Activated CD8-positive, alpha-beta T cell treated with anti-CD3 and anti-CD28 coated beads for 36 hours (primary cell): ENCODE measurements at regions not wholly inside any gene's neighbourhood (a gene's known extent, or its start where the extent isn't known, plus 50 kb on each side); places are given as distances from the start of the nearest gene placed in this dataset.

Experiments used
- ATAC-seq: fragments of 200-7000 bp; cut with Tn5 transposase; one replicate; pipeline ENCODE4 v1.10.0; 2021; ENCODE audit warnings: mild to moderate bottlenecking, moderate library complexity
- CTCF ChIA-PET: fragments of 350-600 bp; sonication (Branson Sonifier 250); formaldehyde crosslinking; loops from one replicate; lab custom pipeline; 2021; ENCODE audit warnings: antibody characterized with exemption; lab: Charles Lee
- POLR2A ChIA-PET: fragments of 350-600 bp; sonication (Branson Sonifier 250); formaldehyde crosslinking; loops from one replicate; lab custom pipeline; 2021; ENCODE audit warnings: antibody characterized with exemption; lab: Charles Lee
- DNase-seq: peaks from one replicate; pipeline ENCODE4 v3.0.0-alpha.2; 2020
- H3K27ac Mint-ChIP-seq: one replicate; pipeline ENCODE4 v1.8.0; 2021; ENCODE audit warnings: mild to moderate bottlenecking, mixed read lengths
- H3K27me3 Mint-ChIP-seq: one replicate; pipeline ENCODE4 v1.8.0; 2021; ENCODE audit warnings: mixed read lengths
- H3K36me3 Mint-ChIP-seq: one replicate; pipeline ENCODE4 v1.8.0; 2021; ENCODE audit warnings: low read depth, mixed read lengths
- H3K4me1 Mint-ChIP-seq: one replicate; pipeline ENCODE4 v1.8.0; 2021; ENCODE audit warnings: low read depth, mixed read lengths
- H3K4me3 Mint-ChIP-seq: one replicate; pipeline ENCODE4 v1.8.0; 2021; ENCODE audit warnings: mild to moderate bottlenecking, moderate library complexity, mixed read lengths
- H3K9me3 Mint-ChIP-seq: one replicate; pipeline ENCODE4 v1.8.0; 2021; ENCODE audit warnings: mixed read lengths
- intact Hi-C: fragments of 100-400 bp; cut with micrococcal nuclease; formaldehyde crosslinking; loops from one replicate; pipeline ENCODE4 v1.10.0; 2022
- TF ChIP-seq, protein P1 (sequence below): fragments of 200-600 bp; IDR thresholded peaks from one replicate; pipeline ENCODE4 v1.8.0; 2022; ENCODE audit warnings: antibody characterized with exemption, mild to moderate bottlenecking

DNA sequence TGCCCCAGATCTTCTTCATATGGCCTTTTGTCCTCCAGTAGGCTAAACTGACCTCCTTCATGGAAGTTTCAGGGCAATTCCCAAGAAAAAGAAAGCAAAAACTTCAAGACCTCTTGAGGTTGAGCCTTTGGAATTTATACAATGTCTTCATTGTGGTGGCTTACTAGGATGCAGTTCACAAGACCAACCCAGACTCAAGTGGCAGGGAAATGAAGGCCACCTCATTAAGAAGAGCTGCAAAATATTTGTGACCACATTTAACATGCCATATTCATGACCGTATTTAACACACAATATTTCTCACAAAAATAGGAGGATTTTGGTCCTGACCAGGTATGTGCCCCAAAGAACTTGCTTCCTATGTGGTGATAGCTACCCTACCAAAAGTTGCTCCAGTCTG is 605.5 kb upstream of the PITX2 start:
- Mint-ChIP-seq H3K27ac (no peak overlapping the region), H3K9me3 (peaks cover 2% of the 10 kb centered on the region), H3K4me1 (no peaks in the 10 kb centered on the region), H3K36me3 (no peaks in the 10 kb centered on the region), H3K27me3 (no peaks in the 10 kb centered on the region), H3K4me3 (no peak overlapping the region)
- DNase-seq (no peak), ATAC-seq (no peak)
- TF ChIP-seq, protein P1, sequence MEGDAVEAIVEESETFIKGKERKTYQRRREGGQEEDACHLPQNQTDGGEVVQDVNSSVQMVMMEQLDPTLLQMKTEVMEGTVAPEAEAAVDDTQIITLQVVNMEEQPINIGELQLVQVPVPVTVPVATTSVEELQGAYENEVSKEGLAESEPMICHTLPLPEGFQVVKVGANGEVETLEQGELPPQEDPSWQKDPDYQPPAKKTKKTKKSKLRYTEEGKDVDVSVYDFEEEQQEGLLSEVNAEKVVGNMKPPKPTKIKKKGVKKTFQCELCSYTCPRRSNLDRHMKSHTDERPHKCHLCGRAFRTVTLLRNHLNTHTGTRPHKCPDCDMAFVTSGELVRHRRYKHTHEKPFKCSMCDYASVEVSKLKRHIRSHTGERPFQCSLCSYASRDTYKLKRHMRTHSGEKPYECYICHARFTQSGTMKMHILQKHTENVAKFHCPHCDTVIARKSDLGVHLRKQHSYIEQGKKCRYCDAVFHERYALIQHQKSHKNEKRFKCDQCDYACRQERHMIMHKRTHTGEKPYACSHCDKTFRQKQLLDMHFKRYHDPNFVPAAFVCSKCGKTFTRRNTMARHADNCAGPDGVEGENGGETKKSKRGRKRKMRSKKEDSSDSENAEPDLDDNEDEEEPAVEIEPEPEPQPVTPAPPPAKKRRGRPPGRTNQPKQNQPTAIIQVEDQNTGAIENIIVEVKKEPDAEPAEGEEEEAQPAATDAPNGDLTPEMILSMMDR, result no peak
- CTCF ChIA-PET, result no interaction called here
- POLR2A ChIA-PET, result no interaction called here
- intact Hi-C loops, result no loop called here

DNA sequence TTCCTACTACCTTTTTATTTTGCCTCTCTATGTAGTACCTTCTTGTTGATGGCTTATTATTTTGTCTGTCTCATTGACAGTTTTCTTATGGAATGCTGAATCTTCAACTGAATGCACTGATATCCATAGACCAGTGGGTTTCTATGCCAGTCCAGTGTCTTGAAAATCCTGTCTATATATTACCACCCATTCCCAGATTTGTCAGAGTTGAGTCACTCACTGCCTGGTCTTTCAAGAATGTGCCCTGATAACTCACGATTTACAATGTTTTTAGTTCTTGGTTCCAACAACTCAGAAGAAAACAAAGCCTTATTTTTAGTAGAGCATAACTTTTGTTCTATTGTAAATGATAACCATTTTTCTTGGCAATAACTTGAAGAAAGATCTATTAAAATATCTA is 606.0 kb upstream of the PITX2 start:
- ChIA-PET CTCF (no interaction called here), POLR2A (no interaction called here)
- no peak overlapping the region for H3K27ac Mint-ChIP-seq
- H3K4me3 Mint-ChIP-seq, result no peak overlapping the region
- TF ChIP-seq, protein P1, result no peak
- H3K4me1 Mint-ChIP-seq, result no peaks in the 10 kb centered on the region
- H3K36me3 Mint-ChIP-seq, result no peaks in the 10 kb centered on the region
- ATAC-seq, result no peak
- H3K27me3 Mint-ChIP-seq, result no peaks in the 10 kb centered on the region
- intact Hi-C loops, result no loop called here
- H3K9me3 Mint-ChIP-seq, result peaks cover 2% of the 10 kb centered on the region
- DNase-seq, result no peak

DNA sequence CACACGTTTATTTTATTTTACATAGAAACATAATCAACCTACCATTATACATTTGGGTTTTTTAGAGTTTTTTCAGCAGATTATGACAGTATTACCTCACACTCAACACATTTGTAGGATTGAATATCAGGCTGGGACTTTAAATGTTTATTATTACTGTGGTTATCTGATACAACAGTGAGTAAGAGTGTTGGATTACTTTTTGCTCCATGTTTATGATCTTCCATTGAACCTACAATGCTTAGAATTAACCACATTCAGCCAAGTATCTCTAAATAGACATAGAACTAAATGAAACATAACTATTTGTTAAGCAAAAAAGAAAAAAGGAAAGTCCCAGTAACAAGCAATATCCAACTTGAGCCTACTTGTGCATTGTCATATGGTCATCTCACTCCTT is 607.4 kb upstream of the PITX2 start:
- H3K4me3 Mint-ChIP-seq, result no peak overlapping the region
- H3K4me1 Mint-ChIP-seq, result no peaks in the 10 kb centered on the region
- H3K9me3 Mint-ChIP-seq, result peaks cover 2% of the 10 kb centered on the region
- DNase-seq (no peak), ATAC-seq (no peak)
- no peak overlapping the region for H3K27ac Mint-ChIP-seq
- ChIA-PET POLR2A (no interaction called here), CTCF (no interaction called here)
- no peaks in the 10 kb centered on the region for H3K27me3 Mint-ChIP-seq
- no peaks in the 10 kb centered on the region for H3K36me3 Mint-ChIP-seq
- TF ChIP-seq, protein P1, result no peak
- intact Hi-C loops, result no loop called here

DNA sequence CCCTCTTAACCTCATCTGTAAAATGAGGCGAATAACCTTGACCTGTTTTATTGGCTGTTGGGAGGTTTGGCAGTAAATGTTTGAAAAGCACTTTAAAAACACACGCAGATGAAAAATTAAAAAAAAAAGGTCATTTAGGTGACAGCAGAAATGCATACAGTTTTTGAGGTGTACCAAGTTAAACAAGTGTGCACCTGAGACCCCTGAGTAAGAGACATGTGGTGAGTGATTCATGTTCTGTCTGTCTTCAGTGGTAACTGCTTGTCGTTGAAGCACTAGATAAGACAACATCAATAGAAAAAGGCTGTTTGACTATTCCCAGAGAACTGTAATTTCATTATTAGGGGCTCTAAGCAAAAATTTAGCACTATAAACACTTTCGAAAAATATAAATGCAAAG is 608.4 kb upstream of the PITX2 start:
- Mint-ChIP-seq H3K27me3 (no peaks in the 10 kb centered on the region), H3K4me3 (no peak overlapping the region), H3K36me3 (no peaks in the 10 kb centered on the region), H3K4me1 (no peaks in the 10 kb centered on the region), H3K9me3 (peaks cover 2% of the 10 kb centered on the region), H3K27ac (no peak overlapping the region)
- ChIA-PET POLR2A (no interaction called here), CTCF (no interaction called here)
- ATAC-seq (no peak), DNase-seq (no peak)
- intact Hi-C loops, result no loop called here
- TF ChIP-seq, protein P1, result no peak

DNA sequence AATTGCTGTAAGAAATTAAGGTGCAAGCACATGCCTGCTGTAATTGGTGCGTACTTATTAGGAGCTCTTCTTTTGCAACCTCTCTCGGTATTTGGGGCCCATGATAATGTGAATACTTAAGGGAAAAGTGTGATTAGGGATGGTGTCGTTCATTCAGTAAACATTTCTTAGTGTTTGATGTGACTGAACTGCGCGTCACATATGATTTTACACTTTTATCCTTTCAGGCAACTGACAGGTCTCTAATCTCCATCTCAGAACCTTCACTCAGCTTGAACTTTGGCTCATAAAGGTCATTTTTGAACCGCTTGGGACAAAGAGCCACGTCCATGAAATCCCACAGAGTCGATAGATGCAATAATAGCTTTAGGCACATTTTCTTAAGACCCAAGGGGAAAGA is 612.1 kb upstream of the PITX2 start:
- H3K27ac Mint-ChIP-seq, result no peak overlapping the region
- H3K27me3 Mint-ChIP-seq, result no peaks in the 10 kb centered on the region
- peaks cover 2% of the 10 kb centered on the region for H3K9me3 Mint-ChIP-seq
- intact Hi-C loops, result no loop called here
- CTCF ChIA-PET, result no interaction called here
- TF ChIP-seq, protein P1, result no peak
- no peak overlapping the region for H3K4me3 Mint-ChIP-seq
- DNase-seq, result no peak
- POLR2A ChIA-PET, result no interaction called here
- H3K36me3 Mint-ChIP-seq, result no peaks in the 10 kb centered on the region
- H3K4me1 Mint-ChIP-seq, result no peaks in the 10 kb centered on the region
- ATAC-seq, result no peak
